Midbrain (tissue), 1 donor: ENCODE measurements at regions not wholly inside any gene's neighbourhood (a gene's known extent, or its start where the extent isn't known, plus 50 kb on each side); places are given as distances from the start of the nearest gene placed in this dataset.
"Not testable (repeated sequence)": the region's sequence is repeated elsewhere in the genome, so short reads cannot be mapped to it uniquely, and the experiment has no call there.

Experiments
- DNase-seq: peaks from one replicate; lab custom pipeline; 2025; lab: John Stamatoyannopoulos, UW

DNA sequence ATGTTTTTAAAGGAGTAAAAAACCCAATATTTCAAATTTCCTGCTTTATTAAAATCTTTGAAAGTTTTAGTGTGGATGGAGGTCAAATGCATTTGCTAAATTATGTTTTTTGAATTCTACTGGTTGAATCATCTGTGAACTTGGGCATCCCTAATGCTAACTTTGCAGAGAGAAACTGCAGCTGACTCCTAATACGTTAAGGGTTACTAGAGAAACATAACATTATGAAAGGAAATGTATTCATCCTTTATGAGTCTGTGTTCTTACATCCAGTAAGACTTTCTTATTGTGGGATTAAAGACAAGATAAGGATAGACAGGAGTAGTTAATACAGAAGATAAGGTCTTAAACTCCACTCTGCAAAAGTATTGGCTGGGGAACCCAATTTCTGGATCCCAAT, 140.6 kb downstream of the FAM124B start:
- no peak for DNase-seq

DNA sequence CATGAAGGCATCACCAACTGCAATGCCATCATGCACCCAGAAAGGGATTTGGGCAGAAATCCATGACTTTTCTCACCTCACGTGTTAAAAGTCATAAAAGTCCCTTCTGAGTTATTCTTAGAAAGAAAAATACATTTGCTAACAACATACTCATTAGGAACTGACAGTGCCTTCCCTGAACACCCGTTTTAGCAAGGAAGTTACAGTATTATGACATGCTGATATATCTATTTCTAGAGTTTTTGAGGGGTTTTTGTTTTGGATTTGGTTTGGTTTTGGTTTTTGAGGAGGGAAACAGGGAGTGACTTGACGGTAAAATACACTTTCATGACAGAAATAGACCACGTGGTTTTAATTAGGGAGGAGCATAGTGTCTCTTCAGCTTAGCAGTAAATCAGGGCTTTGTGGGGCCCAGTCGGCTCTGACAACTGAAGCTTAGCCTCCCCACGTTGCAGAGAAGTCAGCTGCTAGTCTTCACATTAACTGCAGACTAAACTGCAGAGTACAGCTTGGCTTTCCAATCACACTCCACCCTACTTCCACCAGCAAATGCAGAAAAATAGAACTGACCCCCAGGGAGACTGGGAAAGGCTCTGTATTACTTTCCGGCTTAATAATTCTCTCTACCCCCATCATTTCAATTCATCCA, 141.4 kb downstream of the FAM124B start:
- DNase-seq = no peak

DNA sequence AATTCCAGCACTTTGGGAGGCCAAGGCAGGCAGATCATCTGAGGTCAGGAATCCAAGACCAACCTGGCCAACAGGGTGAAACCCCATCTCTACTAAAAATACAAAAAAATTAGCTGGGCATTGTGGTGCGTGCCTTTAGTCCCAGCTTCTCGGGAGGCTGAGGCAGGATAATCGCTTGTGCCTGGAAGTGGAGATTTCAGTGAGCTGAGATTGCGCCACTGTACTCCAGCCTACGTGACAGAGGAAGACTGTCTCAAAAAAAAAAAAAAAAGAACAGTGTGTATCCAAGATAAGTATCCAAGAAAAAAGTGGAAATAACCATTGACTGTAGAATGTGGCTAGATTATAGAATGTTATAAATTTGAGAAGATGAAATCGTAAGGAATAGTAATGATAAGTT, 142.1 kb downstream of the FAM124B start:
- DNase-seq = no peak

DNA sequence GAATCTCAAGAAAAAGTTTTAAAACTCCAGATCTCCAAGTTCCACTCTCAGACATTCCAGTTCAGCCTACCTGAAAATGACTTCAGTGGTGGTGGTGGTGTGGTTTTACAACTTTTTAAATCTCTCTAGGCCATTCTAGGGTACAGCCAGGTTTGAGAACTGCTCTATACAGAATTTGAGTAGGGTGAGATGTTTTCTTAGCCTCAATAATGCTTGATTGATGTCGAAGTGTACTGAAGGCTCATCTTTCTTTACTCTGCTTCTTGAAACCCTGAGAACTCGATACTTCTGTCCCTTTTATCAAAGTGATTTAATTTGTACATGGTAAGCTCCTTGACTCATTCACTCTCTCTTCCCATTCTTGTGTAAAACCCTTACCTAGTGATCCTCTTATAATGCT, 143.8 kb downstream of the FAM124B start:
- DNase-seq = no peak

DNA sequence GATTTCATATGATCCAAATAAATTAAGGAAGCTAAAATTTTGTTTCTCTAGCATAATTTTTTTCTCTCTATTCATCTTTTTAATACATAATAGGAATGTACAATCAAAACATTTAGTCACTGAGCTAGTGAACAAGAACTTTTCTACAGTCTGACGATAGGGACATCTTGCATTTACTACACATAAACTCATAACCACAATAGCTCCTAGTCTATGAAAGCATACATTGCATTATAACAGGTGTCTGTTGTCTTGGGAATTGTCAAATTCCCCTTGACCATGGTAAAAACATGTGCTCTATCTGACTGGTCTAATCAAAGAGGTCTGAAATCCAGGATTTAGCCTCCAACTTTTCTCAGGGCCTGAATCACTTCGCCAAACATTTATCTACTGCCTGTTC, 144.8 kb downstream of the FAM124B start:
- no peak for DNase-seq

DNA sequence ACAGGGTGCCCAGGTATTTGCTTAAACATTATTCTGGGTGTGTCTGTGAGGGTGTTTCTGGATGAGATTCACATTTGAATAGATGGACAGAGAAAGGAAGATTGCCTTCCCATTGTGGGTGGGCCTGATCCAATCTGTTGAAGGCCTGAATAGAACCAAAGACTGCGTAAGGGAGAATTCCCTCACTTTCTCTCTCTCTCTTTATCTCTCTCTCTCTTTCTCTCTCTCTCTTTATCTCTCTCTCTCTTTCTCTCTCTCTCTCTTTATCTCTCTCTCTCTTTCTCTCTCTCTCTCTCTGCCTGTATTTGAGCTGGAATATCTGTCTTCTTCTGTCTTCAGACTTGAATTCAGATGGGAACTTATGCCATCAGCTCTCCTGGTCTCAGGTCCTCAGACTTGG, 148.4 kb downstream of the FAM124B start:
- DNase-seq = no peak

DNA sequence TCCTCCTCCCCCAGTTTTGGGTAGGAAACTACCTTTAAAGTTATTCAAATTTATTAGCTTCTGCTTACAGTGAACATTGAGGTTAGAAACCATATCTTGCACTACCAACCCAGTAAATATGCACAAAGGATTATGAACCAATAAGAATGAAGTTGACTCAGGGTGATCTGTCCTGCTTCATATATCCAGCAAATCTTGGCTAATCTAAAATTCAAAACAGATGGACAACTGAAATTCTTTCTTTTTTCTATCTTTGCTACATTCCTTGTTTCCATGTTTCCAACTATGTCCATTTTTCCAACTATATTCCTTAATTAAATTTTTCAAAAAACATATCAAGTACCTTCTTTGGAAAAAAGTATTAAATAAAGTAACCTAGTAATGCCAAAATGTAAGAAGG, 149.3 kb downstream of the FAM124B start:
- DNase-seq = no peak

DNA sequence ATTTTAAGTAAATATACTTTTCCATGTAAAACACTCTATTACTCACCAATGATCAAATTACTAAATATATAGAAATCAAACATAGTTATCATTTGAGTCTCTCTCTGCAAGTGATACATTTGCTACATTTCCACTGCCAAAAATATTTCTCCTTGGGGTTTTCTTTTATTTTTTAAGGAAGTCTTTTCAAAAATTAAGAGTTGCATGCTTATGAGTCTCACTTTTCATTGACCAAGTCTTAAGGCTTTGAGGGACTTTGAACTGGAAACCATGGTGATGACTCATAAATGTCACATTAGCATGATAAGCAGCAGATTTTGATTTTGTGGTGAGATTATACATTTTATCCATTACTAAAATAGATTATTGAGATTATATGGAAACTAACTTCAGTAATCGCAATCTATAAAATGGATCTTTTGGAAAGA, 152.9 kb downstream of the FAM124B start:
- no peak for DNase-seq

DNA sequence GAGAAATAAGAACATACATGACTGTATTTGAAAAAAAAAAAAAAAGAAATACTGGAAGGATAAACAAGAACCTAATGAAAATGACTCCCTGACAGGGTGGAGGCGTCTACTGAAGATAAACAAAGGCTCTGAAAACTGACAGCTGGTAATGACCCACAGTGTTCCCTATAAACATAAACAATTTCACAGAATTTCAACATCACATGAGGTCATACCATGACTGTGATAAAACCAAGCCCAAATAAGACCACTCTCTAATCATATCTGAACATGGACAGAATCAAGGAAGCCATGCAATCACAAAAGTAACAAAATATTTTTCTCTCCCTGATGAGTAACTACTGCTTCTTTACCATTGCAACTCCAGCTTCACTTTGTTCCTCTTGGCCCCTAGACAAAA, 159.3 kb downstream of the FAM124B start:
- DNase-seq = no peak

DNA sequence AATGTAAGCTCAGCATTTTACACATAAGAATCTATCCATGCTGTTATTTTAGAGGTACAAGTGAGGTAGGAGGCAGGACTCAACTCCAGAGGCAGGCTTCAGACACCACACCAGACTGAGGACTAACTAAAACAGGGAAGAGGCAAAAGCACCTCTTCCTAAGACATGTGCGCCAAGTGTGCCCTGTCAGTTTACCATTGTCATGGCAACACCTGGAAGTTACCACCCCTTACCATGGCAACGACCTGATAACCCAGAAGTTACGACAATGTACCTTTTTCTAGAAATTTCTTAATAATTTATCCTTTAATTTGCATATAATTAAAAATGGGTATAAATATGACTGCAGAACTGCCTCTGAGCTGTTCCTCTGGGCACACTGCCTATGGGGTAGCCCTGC, 160.1 kb downstream of the FAM124B start:
- no peak for DNase-seq

DNA sequence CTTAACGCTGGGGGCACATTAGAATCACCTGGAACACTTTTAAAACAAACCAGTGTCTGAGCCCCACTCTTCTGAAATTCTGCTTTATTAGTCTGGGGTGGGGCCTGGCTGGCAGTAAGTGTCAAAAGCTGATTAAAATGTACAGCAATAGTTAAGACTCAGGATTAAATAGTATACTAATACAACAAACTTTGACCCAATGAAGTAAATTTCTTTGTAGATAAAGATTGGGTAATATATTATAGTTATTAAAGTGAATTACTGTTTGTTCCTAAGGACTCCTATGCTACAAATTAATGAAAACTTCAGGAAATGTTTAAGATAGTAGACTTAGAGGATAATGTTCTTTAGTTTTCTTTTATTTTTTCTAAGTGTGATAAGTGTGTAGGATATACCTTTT, 160.9 kb downstream of the FAM124B start:
- no peak for DNase-seq

DNA sequence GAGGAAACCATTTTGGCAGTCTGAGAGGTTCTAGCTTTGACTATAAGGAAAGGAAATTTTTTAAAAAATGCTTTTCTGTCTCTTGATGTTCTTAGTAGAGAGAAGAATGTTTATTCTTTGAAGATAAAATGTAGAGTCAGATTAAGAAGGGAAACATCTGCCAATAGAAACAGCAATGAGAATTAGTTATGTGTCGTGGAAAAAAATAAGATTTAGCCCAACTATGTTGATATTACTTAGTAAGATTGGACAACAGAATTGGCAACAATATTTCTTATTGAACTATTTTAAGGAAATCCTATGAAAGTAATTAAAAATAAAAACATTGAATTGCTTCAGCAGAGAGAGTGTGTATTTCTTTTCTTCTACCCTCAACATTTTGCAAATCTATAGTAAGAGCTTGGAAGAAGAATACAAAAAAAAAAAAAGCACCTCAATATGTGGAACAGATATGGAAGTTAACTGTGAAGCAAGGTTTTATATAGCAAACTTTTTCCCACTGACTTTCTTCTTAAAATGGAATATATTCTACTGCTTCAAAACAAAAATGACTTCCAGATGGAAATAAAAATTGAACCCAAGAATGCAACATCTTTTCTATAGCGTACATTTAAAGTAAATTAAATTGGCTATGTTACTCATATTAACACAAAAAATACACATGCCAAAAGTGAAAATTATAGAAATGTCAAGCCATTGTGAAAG, 177.9 kb downstream of the FAM124B start:
- no peak for DNase-seq

DNA sequence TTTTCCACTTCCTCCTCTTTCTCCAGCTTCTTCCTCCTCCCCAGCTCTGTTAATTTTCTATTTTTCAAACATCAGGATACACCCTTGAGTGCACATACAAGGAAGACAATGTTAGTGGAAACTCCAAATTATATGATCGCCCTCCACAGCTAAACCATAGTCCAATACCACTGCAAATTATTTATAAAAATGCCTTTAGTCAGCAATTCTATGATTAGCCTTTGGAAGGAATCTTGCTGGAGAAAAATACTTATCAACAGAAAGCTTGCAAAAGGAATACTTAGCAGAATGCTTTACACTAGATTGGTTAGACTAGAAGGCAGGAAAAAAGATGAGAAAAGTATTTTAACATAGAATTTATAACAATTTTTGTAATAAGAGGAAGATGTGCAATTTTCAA, 178.9 kb downstream of the FAM124B start:
- DNase-seq = no peak

DNA sequence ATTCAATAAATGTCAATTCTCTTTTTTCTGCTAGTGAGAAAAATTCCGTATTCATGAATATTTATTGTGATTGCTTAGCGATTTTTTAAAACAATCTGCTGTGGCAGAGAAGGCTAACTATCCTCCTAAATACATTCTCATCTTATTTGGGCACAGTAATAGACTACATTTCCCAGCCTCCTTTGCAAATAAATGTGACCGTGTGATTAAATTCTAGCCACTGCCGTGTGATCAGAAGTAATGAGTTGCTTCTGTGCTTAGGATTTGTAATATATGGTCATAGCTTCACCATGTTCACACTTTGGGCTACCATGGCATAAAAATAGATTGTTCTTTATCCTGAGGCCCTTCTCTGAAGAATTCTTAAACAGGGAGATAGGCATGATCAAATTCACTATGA, 179.6 kb downstream of the FAM124B start:
- DNase-seq = no peak

DNA sequence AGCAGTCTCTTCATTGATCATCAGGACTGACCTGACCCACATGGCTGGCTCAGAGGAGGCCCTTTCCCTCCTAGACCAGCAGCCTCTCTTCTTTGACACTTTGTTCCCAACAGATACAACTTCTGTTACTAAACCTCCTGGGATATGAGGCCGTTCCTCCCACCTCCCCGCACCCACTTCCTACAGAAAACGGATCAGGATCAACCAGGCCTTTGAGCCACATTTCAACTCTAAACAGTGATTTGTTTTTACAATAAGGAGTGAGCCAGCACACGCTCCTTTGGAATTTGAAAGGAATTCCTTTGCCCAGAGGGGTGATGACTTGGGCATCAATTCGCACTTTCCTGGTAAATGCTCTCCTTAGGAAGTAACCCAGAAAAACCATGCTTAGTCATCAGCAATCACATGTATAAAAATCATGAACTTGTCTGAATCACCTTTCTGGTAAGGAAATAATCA, 180.4 kb downstream of the FAM124B start:
- no peak for DNase-seq

DNA sequence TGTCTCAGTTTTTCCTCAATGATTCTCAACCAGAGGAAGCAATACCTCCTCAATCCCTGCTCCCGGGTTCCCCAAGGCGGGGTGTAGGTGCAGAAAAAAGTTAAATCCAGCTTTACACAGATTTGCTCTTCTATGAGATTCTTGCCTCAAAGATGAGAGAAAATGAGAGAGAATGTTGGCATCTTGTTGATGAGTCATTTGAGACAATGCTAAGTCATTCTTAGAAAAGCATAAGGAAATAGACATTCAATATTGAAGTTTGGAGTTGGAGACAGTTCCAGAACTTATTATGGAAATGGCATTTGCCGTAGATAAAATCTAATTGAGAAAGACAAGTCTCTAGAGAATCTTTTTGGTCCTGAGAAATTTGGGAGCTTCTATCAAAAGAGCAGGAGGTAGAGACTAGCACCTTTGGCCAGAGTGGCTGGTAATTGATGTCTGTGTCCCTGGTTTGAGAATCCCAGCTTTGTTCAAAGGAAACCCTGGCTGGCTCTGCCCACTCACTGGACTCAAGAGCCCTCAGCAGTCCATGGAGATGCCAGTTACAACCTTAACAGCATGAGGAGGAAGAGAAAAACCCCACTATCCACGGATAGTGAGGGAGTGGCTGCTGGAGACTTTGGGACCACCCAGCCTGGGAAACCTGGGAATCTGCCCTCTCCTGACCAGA, 181.2 kb downstream of the FAM124B start:
- no peak for DNase-seq

DNA sequence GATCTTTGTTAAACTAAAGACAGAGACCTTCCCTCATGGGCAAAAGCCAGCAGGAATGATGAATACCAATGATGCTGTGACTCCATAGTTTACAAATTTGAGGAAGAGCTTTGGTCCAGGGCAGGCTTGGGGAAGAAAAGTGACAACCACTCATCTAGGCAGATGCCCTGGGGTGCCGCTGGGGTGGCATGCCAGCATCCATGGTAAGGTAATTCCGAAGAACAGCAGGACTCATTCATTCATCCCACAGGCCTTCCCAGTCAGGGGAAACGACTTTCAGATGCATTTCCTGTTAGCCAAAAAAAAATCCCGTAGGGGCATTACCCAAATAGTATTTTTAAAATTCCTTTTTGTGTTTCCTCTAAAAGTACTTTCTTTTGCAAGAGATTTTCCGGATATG, 180.7 kb upstream of the SERPINE2 start:
- no peak for DNase-seq

DNA sequence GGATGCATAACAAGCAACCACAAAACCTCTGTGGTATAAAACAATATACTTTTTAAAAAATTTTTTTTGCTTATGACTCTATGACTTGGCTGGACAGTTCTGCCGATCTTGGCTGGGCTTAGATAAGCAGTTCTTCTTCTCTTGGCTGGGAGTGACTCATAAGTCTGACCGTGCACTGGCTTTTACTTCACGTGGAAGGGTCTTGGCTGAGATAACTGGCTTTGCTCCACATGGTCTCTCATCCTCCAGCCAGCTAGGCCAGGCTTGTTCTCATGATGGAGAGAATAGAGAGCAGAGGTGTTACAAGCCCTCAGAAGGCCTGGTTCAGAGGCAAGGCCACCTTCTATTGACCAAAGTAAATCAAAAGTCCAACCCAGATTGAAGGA, 178.9 kb upstream of the SERPINE2 start:
- no peak for DNase-seq

DNA sequence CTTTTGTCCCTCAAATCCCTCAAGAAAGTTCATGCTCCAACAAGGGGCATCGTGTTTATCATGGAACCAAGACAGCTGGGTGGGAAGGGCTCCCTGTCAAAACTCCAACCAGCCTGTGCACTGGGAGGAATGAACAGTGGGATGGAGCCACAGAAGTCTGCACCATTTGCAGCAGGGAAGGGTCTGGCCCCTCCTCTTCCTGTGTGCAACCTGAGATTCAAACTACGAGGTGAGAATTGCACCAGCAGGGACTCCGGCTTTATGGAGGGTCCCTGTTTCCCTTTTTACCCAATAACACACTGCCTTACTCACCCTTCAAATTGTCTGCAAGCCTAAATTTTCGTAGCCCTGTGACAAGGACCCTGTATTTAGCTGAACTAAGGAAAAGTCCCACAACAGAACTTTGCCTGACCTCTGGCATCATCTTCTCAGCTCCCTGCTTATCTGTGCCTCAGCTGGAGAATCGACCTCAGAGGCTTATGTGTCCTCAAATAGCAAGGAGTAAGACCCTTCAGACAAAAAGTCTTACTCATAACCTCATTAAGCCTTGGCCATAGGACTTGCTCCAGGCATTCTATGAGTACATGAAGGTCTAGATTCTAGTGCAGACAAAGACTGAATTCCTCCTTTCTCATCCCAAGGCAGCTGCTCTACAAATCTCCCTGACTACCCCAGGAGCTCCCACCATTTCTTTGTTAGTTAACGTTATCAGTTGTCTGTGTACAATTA, 178.3 kb upstream of the SERPINE2 start:
- DNase-seq = no peak

DNA sequence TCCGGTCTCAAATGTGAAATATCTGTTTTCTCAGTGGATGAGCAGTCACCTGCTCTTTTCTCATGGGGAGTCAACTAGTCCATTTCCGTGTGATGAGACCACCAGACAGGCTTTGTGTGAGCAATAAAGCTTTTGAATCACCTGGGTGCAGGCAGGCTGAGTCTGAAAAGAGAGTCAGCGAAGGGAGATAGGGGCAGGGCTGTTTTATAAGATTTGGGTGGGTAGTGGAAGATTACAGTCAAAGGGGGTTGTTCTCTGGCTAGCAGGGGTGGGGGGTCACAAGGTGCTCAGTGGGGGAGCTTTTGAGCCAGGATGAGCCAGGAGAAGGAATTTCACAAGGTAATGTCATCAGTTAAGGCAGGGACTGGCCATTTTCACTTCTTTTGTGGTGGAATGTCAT, 176.5 kb upstream of the SERPINE2 start:
- DNase-seq = not testable (repeated sequence)

DNA sequence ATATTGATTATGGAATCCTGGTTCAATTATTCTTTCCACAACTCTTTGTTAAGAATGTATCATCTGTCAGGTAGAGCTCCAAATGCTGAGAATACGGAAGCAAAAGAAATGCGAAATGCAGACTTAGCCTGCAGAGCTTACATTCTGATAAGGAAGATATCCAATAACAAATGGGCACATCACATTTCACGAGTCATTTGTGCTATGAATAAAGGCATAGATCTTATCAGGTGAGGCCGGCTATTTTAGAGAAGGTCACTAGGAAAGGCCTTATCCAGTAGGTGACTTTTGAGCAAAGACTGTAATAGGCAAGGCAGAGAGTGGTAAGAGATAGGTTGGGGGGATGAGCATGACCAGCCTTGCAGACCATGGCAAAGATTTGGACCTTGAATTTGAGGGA, 174.3 kb upstream of the SERPINE2 start:
- DNase-seq = no peak

DNA sequence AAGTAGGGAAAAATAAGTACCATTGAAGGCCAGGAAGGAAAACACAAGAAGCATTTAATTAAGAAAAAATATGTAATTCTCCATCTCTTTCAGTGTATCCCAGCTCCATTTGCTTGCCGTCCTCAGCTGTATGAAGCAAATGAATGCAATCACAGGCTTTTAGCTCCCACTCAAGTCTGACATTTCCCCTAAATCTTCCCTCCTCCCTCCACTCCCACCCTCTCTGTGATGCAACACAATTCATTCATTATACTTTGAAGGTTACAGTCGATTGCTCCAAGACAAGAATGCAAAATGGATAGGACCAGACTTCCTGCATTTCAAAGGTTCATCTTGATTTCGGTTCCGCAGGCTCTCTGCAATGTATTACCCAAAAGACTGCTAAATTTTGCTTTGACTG, 172.7 kb upstream of the SERPINE2 start:
- DNase-seq = no peak

DNA sequence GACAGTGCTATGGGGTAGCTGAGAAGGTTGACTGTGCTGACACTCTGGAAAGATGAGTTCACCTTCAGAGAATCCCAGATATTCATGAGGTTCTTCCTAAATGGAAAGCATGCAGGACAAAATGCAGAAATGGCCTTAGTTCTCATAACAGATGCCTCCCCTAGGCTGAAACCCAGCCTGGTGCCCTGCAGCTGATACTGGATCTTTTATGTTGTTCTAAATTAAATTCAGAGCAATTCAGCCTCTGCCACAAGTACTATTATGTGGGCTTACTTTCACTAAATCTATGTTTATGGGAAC, 172.0 kb upstream of the SERPINE2 start:
- no peak for DNase-seq
